Endothelial cell of umbilical vein (primary cell): ENCODE measurements at regions not wholly inside any gene's neighbourhood (a gene's known extent, or its start where the extent isn't known, plus 50 kb on each side); places are given as distances from the start of the nearest gene placed in this dataset.

ENCODE experiments used
- CTCF ChIP-seq, 2 donors: IDR thresholded peaks; 1 replicate in 1 of 2; 2 replicates in 1 of 2; pipeline ENCODE4 v1.5.1; 2011; ENCODE audit warnings: low read length in 2 of 2, mild to moderate bottlenecking in 2 of 2, moderate library complexity in 2 of 2, control low read depth in 1 of 2, inconsistent platforms in 1 of 2, low read depth in 1 of 2; ENCODE audit not compliant: insufficient read depth in 1 of 2; ENCODE audit errors: extremely low read depth in 1 of 2
- EZH2 ChIP-seq: IDR thresholded peaks from 2 replicates; pipeline ENCODE4 v1.6.1; 2012; ENCODE audit warnings: borderline replicate concordance, low read depth, mild to moderate bottlenecking, moderate library complexity, low read length, inconsistent platforms; ENCODE audit not compliant: severe bottlenecking
- MYC ChIP-seq: IDR thresholded peaks from one replicate; pipeline ENCODE4 v1.6.1; 2011; ENCODE audit warnings: mild to moderate bottlenecking, low read depth, low read length
- POLR2A ChIP-seq: IDR thresholded peaks from 2 replicates; pipeline ENCODE4 v1.6.1; 2012; ENCODE audit warnings: low read depth, mild to moderate bottlenecking, control low read depth, low read length

GRCh38 chr17:51427856-51428255 lies 167.5 kb downstream of the UTP18 start:
- TF ChIP-seq POLR2A (no peak), CTCF (IDR thresholded peaks at IDR 0.05; ENCODE audit: extremely low read depth in 1 of 2, insufficient read depth in 1 of 2, low read depth in 1 of 2, low read length in 2 of 2) (no peak), MYC (no peak), EZH2 (no peak)
